Gastroesophageal sphincter (tissue), 3 donors: ENCODE measurements at regions not wholly inside any gene's neighbourhood (a gene's known extent, or its start where the extent isn't known, plus 50 kb on each side); places are given as distances from the start of the nearest gene placed in this dataset.

Source experiments
- EP300 ChIP-seq: sonication (generic); formaldehyde crosslinking; IDR thresholded peaks from one replicate; pipeline ENCODE4 v1.6.1; 2017; ENCODE audit warnings: antibody characterized with exemption, mild to moderate bottlenecking
- POLR2A ChIP-seq, 2 donors: fragments of 450-650 bp; IDR thresholded peaks; one replicate each; pipeline ENCODE4 v1.6.1; 2017; ENCODE audit warnings: antibody characterized with exemption in 2 of 2, mild to moderate bottlenecking in 2 of 2, moderate library complexity in 1 of 2
- POLR2AphosphoS5 ChIP-seq: sonication (generic); formaldehyde crosslinking; IDR thresholded peaks from one replicate; pipeline ENCODE4 v1.6.1; 2017; ENCODE audit warnings: antibody characterized with exemption
- TF ChIP-seq, protein P1 (sequence below), 4 experiments: fragments of 200-600 bp in 2 of 4; fragments of 450-650 bp in 2 of 4; sonication (generic) in 1 of 4; IDR thresholded peaks; one replicate each; pipeline ENCODE4 v1.5.1; 2017 to 2019; ENCODE audit warnings: antibody characterized with exemption in 4 of 4, mild to moderate bottlenecking in 2 of 4, moderate library complexity in 2 of 4

DNA sequence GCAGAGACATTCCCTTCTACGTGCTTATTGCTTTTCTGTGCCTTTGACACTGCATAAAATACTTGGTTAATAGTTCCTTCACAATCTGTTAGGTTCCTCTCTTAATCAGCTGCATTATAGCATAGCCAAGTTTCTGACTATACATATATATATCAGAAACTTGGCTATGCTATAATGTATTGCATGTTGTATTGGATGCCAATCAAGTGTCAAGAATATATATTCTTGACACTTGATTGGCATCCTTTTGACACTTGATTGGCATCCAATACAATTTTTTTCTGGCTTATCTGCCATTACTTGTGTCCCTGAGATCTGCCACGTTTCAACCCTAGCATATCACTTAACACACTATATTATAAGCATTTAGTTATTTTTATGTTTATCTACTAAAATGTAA lies 949.7 kb upstream of the TENM4 start:
- TF ChIP-seq, protein P1, sequence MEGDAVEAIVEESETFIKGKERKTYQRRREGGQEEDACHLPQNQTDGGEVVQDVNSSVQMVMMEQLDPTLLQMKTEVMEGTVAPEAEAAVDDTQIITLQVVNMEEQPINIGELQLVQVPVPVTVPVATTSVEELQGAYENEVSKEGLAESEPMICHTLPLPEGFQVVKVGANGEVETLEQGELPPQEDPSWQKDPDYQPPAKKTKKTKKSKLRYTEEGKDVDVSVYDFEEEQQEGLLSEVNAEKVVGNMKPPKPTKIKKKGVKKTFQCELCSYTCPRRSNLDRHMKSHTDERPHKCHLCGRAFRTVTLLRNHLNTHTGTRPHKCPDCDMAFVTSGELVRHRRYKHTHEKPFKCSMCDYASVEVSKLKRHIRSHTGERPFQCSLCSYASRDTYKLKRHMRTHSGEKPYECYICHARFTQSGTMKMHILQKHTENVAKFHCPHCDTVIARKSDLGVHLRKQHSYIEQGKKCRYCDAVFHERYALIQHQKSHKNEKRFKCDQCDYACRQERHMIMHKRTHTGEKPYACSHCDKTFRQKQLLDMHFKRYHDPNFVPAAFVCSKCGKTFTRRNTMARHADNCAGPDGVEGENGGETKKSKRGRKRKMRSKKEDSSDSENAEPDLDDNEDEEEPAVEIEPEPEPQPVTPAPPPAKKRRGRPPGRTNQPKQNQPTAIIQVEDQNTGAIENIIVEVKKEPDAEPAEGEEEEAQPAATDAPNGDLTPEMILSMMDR (IDR thresholded peaks at IDR 0.05), result no peak
- no peak for TF ChIP-seq EP300
- TF ChIP-seq POLR2A (IDR thresholded peaks at IDR 0.05), result no peak
- TF ChIP-seq POLR2AphosphoS5, result no peak
